Naive B cell (primary cell): ENCODE measurements at regions not wholly inside any gene's neighbourhood (a gene's known extent, or its start where the extent isn't known, plus 50 kb on each side); places are given as distances from the start of the nearest gene placed in this dataset.
"Not testable (repeated sequence)": the region's sequence is repeated elsewhere in the genome, so short reads cannot be mapped to it uniquely, and the experiment has no call there.

ENCODE experiments used
- ATAC-seq, 2 donors: fragments of 150-1000 bp; cut with Tn5 transposase; 2 replicates each; pipeline ENCODE4 v1.10.0; 2021; ENCODE audit warnings: low read depth in 2 of 2, mild to moderate bottlenecking in 2 of 2, moderate library complexity in 2 of 2
- DNase-seq: peaks from one replicate; pipeline ENCODE4 v3.0.0; 2022
- H3K27ac Mint-ChIP-seq, 6 donors: one replicate each; pipeline ENCODE4 v1.8.0; 2020 to 2022; ENCODE audit warnings: mild to moderate bottlenecking in 6 of 6, mixed read lengths in 6 of 6, moderate library complexity in 5 of 6, inconsistent platforms in 2 of 6
- H3K27me3 Mint-ChIP-seq, 3 donors: one replicate each; pipeline ENCODE4 v1.8.0; 2021 to 2022; ENCODE audit warnings: mixed read lengths in 3 of 3, mild to moderate bottlenecking in 1 of 3
- H3K36me3 Mint-ChIP-seq, 2 donors: one replicate each; pipeline ENCODE4 v1.8.0; 2020 to 2022; ENCODE audit warnings: mixed read lengths in 2 of 2, inconsistent platforms in 1 of 2, mild to moderate bottlenecking in 1 of 2
- H3K4me1 Mint-ChIP-seq, 3 donors: one replicate each; pipeline ENCODE4 v1.8.0; 2020 to 2022; ENCODE audit warnings: mixed read lengths in 3 of 3, inconsistent platforms in 1 of 3, mild to moderate bottlenecking in 1 of 3, moderate library complexity in 1 of 3
- H3K4me3 Mint-ChIP-seq, 8 donors: one replicate each; pipeline ENCODE4 v1.8.0; 2020 to 2022; ENCODE audit warnings: mild to moderate bottlenecking in 8 of 8, mixed read lengths in 8 of 8, moderate library complexity in 8 of 8, inconsistent platforms in 2 of 8
- H3K9me3 Mint-ChIP-seq, 7 donors: one replicate each; pipeline ENCODE4 v1.8.0; 2020 to 2022; ENCODE audit warnings: mixed read lengths in 7 of 7, mild to moderate bottlenecking in 5 of 7, inconsistent platforms in 2 of 7, moderate library complexity in 1 of 7

- Mint-ChIP-seq H3K4me3 (no peak overlapping the region), H3K4me1 (no peaks in the 10 kb centered on the region), H3K36me3 (no peaks in the 10 kb centered on the region), H3K27ac (no peak overlapping the region), H3K9me3 (peaks cover 0 to 9% (median 0%) of the 10 kb centered on the region in 7 donors), H3K27me3 (peaks cover 0 to 7% (median 0%) of the 10 kb centered on the region in 3 donors)
- ATAC-seq (no peak), DNase-seq (no peak)
Measured at GRCh38 chr6:140160494-140160893, 786.0 kb upstream of the CITED2 start.

GRCh38 chr6:140156131-140156530, 781.7 kb upstream of the CITED2 start:
- Mint-ChIP-seq H3K27me3 (peaks cover 0 to 7% (median 0%) of the 10 kb centered on the region in 3 donors), H3K9me3 (peaks cover 0 to 5% (median 0%) of the 10 kb centered on the region in 7 donors), H3K36me3 (no peaks in the 10 kb centered on the region), H3K27ac (no peak overlapping the region), H3K4me3 (no peak overlapping the region), H3K4me1 (no peaks in the 10 kb centered on the region)
- ATAC-seq (no peak), DNase-seq (no peak)

- H3K4me1 Mint-ChIP-seq = no peaks in the 10 kb centered on the region
Measured at GRCh38 chr6:140155451-140156126, 781.1 kb upstream of the CITED2 start.

GRCh38 chr6:140153703-140154102, 779.3 kb upstream of the CITED2 start:
- Mint-ChIP-seq H3K36me3 (no peaks in the 10 kb centered on the region), H3K4me3 (no peak overlapping the region), H3K9me3 (peaks cover 0 to 11% (median 2%) of the 10 kb centered on the region in 7 donors), H3K27ac (no peak overlapping the region), H3K4me1 (no peaks in the 10 kb centered on the region), H3K27me3 (peaks cover 0 to 4% (median 0%) of the 10 kb centered on the region in 3 donors)
- ATAC-seq (no peak), DNase-seq (no peak)

More at GRCh38 chr6:140155451-140156126, 781.1 kb upstream of the CITED2 start:
- Mint-ChIP-seq H3K27ac (no peak overlapping the region), H3K36me3 (no peaks in the 10 kb centered on the region), H3K27me3 (peaks cover 0 to 7% (median 0%) of the 10 kb centered on the region in 3 donors), H3K9me3 (peaks cover 0 to 5% (median 0%) of the 10 kb centered on the region in 7 donors), H3K4me3 (no peak overlapping the region)
- DNase-seq (no peak), ATAC-seq (no peak)

GRCh38 chr6:140147825-140148814, 773.7 kb upstream of the CITED2 start:
- H3K9me3 Mint-ChIP-seq = peaks cover 0 to 14% (median 4%) of the 10 kb centered on the region in 7 donors
- H3K27me3 Mint-ChIP-seq, H3K36me3 Mint-ChIP-seq, H3K4me1 Mint-ChIP-seq, H3K27ac Mint-ChIP-seq, ATAC-seq, DNase-seq: not testable (repeated sequence)
- peak overlapping the region in 1 of 8 donors; percentile 44 for H3K4me3 Mint-ChIP-seq

- H3K27me3 Mint-ChIP-seq = no peaks in the 10 kb centered on the region
- H3K4me1 Mint-ChIP-seq = no peaks in the 10 kb centered on the region
- no peak for DNase-seq
- no peak for ATAC-seq
- H3K4me3 Mint-ChIP-seq = no peak overlapping the region
- H3K27ac Mint-ChIP-seq = no peak overlapping the region
- H3K36me3 Mint-ChIP-seq = no peaks in the 10 kb centered on the region
- peaks cover 0 to 4% (median 0%) of the 10 kb centered on the region in 7 donors for H3K9me3 Mint-ChIP-seq
Measured at GRCh38 chr6:140140891-140141290, 766.4 kb upstream of the CITED2 start.

GRCh38 chr6:140138311-140139010, 764.0 kb upstream of the CITED2 start:
- Mint-ChIP-seq H3K36me3 (no peaks in the 10 kb centered on the region), H3K27ac (no peak overlapping the region), H3K9me3 (peaks cover 0 to 18% (median 4%) of the 10 kb centered on the region in 7 donors), H3K4me3 (no peak overlapping the region), H3K4me1 (no peaks in the 10 kb centered on the region), H3K27me3 (no peaks in the 10 kb centered on the region)
- ATAC-seq (no peak), DNase-seq (no peak)

- DNase-seq = no peak
- Mint-ChIP-seq H3K27ac (no peak overlapping the region), H3K4me3 (no peak overlapping the region), H3K9me3 (peaks cover 6 to 43% (median 18%) of the 10 kb centered on the region in 7 donors), H3K36me3 (peaks cover 1 to 6% of the 10 kb centered on the region in 2 donors), H3K4me1 (no peaks in the 10 kb centered on the region), H3K27me3 (no peaks in the 10 kb centered on the region)
- no peak for ATAC-seq
Measured at GRCh38 chr6:140134224-140134623, 759.8 kb upstream of the CITED2 start.

GRCh38 chr6:140130074-140130473, 755.6 kb upstream of the CITED2 start:
- H3K27ac Mint-ChIP-seq = no peak overlapping the region
- peaks cover 6 to 8% of the 10 kb centered on the region in 2 donors for H3K36me3 Mint-ChIP-seq
- no peaks in the 10 kb centered on the region for H3K4me1 Mint-ChIP-seq
- no peak for DNase-seq
- no peaks in the 10 kb centered on the region for H3K27me3 Mint-ChIP-seq
- no peak for ATAC-seq
- H3K9me3 Mint-ChIP-seq = peaks cover 12 to 54% (median 27%) of the 10 kb centered on the region in 7 donors
- H3K4me3 Mint-ChIP-seq = no peak overlapping the region

- DNase-seq (no peak), ATAC-seq (no peak)
- Mint-ChIP-seq H3K9me3 (peaks cover 4 to 26% (median 16%) of the 10 kb centered on the region in 7 donors), H3K27me3 (no peaks in the 10 kb centered on the region), H3K27ac (no peak overlapping the region), H3K4me3 (no peak overlapping the region), H3K4me1 (no peaks in the 10 kb centered on the region), H3K36me3 (peaks cover 0 to 8% of the 10 kb centered on the region in 2 donors)
Measured at GRCh38 chr6:140124498-140124897, 750.0 kb upstream of the CITED2 start.

GRCh38 chr6:140108167-140108566, 733.7 kb upstream of the CITED2 start:
- no peaks in the 10 kb centered on the region for H3K9me3 Mint-ChIP-seq
- ATAC-seq (no peak), DNase-seq (no peak)
- no peak overlapping the region for H3K4me3 Mint-ChIP-seq
- no peaks in the 10 kb centered on the region for H3K36me3 Mint-ChIP-seq
- no peaks in the 10 kb centered on the region for H3K4me1 Mint-ChIP-seq
- H3K27me3 Mint-ChIP-seq = no peaks in the 10 kb centered on the region
- H3K27ac Mint-ChIP-seq = no peak overlapping the region

- H3K9me3 Mint-ChIP-seq = no peaks in the 10 kb centered on the region
- no peak overlapping the region for H3K27ac Mint-ChIP-seq
- ATAC-seq = no peak
Measured at GRCh38 chr6:140107216-140107615, 732.8 kb upstream of the CITED2 start.

GRCh38 chr6:140105857-140106256, 731.4 kb upstream of the CITED2 start:
- H3K4me1 Mint-ChIP-seq = no peaks in the 10 kb centered on the region
- ATAC-seq (peak in 1 of 2 donors; percentile 20), DNase-seq (no peak)
- peak overlapping the region in 1 of 6 donors; percentile 8 for H3K27ac Mint-ChIP-seq
- H3K27me3 Mint-ChIP-seq = no peaks in the 10 kb centered on the region
- no peaks in the 10 kb centered on the region for H3K9me3 Mint-ChIP-seq
- H3K4me3 Mint-ChIP-seq = no peak overlapping the region
- H3K36me3 Mint-ChIP-seq = no peaks in the 10 kb centered on the region

More at GRCh38 chr6:140107216-140107615, 732.8 kb upstream of the CITED2 start:
- H3K4me1 Mint-ChIP-seq = no peaks in the 10 kb centered on the region
- DNase-seq = no peak
- no peaks in the 10 kb centered on the region for H3K36me3 Mint-ChIP-seq
- H3K4me3 Mint-ChIP-seq = no peak overlapping the region
- no peaks in the 10 kb centered on the region for H3K27me3 Mint-ChIP-seq
